Thoracic aorta (tissue), 2 donors: ENCODE measurements at regions not wholly inside any gene's neighbourhood (a gene's known extent, or its start where the extent isn't known, plus 50 kb on each side); places are given as distances from the start of the nearest gene placed in this dataset.
"Not testable (repeated sequence)": the region's sequence is repeated elsewhere in the genome, so short reads cannot be mapped to it uniquely, and the experiment has no call there.

Experiments
- ATAC-seq: fragments of 150-250 bp; one replicate; pipeline ENCODE4 v1.8.0; 2017; ENCODE audit warnings: low read depth; ENCODE audit not compliant: insufficient number of reproducible peaks, low FRiP score
- DNase-seq: peaks from one replicate; pipeline ENCODE4 v3.0.0-alpha.2; 2020; ENCODE audit warnings: low spot score
- H3K27ac ChIP-seq, 2 donors: fragments of 200-600 bp; sonication (generic); 1 replicate in 1 of 2; 2 replicates in 1 of 2; pipeline ENCODE4 v1.5.1; 2016; ENCODE audit warnings: mild to moderate bottlenecking in 2 of 2, moderate library complexity in 2 of 2
- H3K27me3 ChIP-seq: fragments of 200-600 bp; sonication (generic); replicated peaks from 2 replicates; pipeline ENCODE4 v1.6.0; 2016; ENCODE audit warnings: mild to moderate bottlenecking; ENCODE audit not compliant: insufficient read depth
- H3K36me3 ChIP-seq: fragments of 200-600 bp; sonication (generic); one replicate; pipeline ENCODE4 v1.5.1; 2016
- H3K4me1 ChIP-seq, 2 donors: fragments of 200-600 bp; sonication (generic); 1 replicate in 1 of 2; 2 replicates in 1 of 2; pipeline versions ENCODE4 v1.5.1 to v1.6.0; 2016; ENCODE audit warnings: low read depth in 2 of 2, mild to moderate bottlenecking in 1 of 2; ENCODE audit not compliant: control insufficient read depth in 1 of 2
- H3K4me3 ChIP-seq: fragments of 200-600 bp; sonication (generic); 2 replicates; pipeline ENCODE4 v1.5.1; 2016; ENCODE audit warnings: mild to moderate bottlenecking
- H3K9me3 ChIP-seq: fragments of 200-600 bp; sonication (generic); 2 replicates; pipeline ENCODE4 v1.5.1; 2016
- TF ChIP-seq, protein P1 (sequence below): fragments of 200-600 bp; sonication (generic); IDR thresholded peaks from one replicate; pipeline ENCODE4 v1.5.1; 2019; ENCODE audit warnings: antibody characterized with exemption

DNA sequence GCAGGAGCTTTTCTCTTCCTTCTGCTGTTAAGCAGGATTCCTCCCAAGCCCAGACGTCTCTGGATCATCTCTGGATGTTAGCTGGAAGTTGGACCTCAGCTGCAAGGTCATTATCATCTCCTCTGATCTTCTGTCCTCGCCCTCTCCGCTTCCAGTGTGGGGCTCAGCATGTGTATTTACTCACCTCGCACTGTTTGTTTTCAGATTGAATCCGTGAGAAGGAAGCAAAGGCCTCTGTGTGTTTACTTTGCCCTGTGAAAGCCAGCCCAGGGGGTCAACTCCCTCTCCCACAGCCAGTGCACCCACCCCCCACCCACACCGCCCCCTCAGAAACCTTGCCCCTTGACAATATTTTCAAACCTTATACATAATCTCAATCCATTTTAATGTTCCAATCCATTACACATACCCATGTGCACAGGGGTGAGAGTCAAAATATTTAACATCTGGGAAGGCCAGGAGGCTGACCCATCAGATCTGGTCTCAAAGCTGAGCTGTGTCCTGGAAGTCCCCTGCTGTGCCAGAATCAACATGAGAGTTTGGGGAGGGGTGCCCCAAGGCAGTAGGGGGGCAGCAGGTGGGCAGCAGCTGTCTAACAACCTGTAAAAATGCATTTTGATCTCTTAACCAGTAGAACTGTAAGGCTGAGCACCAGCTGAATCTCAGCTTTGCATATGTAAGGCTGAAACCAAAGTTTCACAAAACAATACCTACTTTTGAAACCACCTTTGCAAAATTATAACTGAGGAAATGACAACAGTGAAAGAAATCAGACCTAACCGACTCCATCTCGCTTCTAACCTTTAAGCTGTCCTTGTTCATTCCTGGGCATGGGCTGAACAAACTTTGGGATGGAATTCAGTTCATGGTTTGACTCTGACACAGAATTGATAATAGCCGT is 157.9 kb downstream of the ZNF664 start:
- TF ChIP-seq, protein P1, sequence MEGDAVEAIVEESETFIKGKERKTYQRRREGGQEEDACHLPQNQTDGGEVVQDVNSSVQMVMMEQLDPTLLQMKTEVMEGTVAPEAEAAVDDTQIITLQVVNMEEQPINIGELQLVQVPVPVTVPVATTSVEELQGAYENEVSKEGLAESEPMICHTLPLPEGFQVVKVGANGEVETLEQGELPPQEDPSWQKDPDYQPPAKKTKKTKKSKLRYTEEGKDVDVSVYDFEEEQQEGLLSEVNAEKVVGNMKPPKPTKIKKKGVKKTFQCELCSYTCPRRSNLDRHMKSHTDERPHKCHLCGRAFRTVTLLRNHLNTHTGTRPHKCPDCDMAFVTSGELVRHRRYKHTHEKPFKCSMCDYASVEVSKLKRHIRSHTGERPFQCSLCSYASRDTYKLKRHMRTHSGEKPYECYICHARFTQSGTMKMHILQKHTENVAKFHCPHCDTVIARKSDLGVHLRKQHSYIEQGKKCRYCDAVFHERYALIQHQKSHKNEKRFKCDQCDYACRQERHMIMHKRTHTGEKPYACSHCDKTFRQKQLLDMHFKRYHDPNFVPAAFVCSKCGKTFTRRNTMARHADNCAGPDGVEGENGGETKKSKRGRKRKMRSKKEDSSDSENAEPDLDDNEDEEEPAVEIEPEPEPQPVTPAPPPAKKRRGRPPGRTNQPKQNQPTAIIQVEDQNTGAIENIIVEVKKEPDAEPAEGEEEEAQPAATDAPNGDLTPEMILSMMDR = no peak
- Histone ChIP-seq H3K36me3 (no peaks in the 10 kb centered on the region), H3K4me1 (no peaks in the 10 kb centered on the region), H3K4me3 (no peak overlapping the region), H3K27me3 (no peaks in the 10 kb centered on the region), H3K27ac (no peak overlapping the region), H3K9me3 (no peaks in the 10 kb centered on the region)
- DNase-seq (no peak), ATAC-seq (no peak)

DNA sequence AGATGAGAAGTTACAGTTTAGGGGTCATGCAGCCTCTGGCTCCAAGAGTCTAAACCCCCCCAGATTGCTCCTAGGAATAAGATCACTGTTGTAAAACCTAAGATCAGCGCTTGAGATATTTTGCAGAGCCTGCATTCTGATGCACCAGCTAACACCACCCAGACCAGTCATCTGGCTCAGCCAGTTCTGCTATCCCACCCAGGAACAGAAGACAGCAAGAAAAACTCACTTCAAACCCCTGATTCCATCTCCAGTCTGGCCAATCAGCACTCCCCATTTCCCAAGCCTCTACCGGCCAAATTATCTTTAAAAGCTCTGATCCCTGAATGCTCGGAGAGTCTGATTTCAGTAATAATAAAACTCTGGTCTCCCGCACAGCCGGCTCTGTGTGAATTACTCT is 158.6 kb downstream of the ZNF664 start:
- H3K27ac ChIP-seq = no peak overlapping the region
- TF ChIP-seq, protein P1 = no peak
- H3K4me1 ChIP-seq = no peaks in the 10 kb centered on the region
- no peaks in the 10 kb centered on the region for H3K27me3 ChIP-seq
- no peak overlapping the region for H3K4me3 ChIP-seq
- no peaks in the 10 kb centered on the region for H3K36me3 ChIP-seq
- no peaks in the 10 kb centered on the region for H3K9me3 ChIP-seq
- ATAC-seq = no peak
- DNase-seq = no peak

DNA sequence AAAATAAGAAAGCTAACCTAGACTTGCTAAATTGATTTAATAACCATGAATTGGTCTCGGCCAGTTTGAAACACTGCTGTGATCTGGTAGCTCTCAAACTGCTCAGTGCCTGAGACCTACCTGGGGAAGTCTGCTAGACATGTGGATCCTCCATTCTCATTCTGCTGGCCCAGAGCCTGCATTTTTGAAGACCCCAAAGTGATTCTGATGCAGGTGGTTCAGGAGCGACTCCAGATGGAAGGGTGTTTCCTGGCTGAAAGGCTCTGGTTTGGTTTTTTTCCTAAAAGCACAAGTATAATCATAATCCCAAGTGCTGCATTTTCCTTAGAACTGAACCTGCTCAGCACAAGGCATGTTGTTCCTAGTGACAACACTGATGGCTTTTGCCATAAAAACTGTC is 159.5 kb downstream of the ZNF664 start:
- TF ChIP-seq, protein P1 = no peak
- Histone ChIP-seq H3K9me3 (no peaks in the 10 kb centered on the region), H3K36me3 (no peaks in the 10 kb centered on the region), H3K4me3 (no peak overlapping the region), H3K4me1 (no peaks in the 10 kb centered on the region), H3K27me3 (no peaks in the 10 kb centered on the region), H3K27ac (no peak overlapping the region)
- DNase-seq = no peak
- ATAC-seq = no peak

DNA sequence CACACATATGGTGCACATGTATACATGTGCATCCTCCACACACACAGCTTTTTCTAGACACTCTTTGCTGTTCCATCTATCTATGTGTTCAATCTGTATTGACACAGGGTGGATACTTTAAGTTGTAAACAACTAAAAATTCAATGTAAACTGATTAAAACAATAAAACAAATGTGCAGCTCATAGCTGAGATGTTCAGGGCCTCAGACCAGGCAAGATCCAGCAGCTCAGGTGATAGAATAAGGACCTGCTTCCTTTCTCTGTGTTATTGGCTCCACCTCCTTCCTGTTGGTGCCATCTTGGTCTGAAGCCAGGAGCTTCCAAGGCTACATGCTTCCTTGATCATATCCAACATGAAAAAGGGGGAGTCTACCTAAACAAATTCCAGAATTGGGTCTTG is 158.1 kb upstream of the RFLNA start:
- no peaks in the 10 kb centered on the region for H3K4me1 ChIP-seq
- no peak for DNase-seq
- no peak overlapping the region for H3K4me3 ChIP-seq

DNA sequence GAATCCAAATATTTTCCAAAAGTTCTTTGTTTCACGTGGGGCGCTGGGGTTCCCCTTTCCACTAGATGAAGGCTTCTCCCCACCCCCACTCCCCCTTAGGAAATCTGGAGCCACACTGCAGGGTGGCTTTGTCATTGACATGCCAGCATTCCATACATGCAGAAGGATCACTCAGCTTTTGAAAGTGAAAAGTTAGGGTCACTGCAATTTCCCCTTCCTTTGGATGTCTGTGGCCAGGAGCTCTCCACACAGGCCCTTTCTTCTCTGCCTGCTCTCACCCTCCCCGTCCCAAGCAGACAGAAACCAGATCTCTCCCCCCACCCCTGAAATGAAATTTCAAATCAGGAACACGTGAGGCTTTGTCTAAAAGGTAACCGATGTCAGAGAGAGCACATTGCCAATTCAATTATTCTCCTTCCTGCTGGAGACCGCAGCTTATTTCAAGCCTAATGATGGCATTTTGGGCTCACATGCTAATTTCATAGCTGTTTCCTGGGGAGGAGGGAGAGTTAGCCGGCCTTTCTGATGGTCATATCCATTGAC is 153.9 kb upstream of the RFLNA start:
- ATAC-seq = no peak
- Histone ChIP-seq H3K27me3 (no peaks in the 10 kb centered on the region), H3K4me3 (no peak overlapping the region), H3K36me3 (no peaks in the 10 kb centered on the region), H3K27ac (no peak overlapping the region), H3K4me1 (no peaks in the 10 kb centered on the region), H3K9me3 (no peaks in the 10 kb centered on the region)
- TF ChIP-seq, protein P1 = no peak
- no peak for DNase-seq

More for the DNA sequence above, 158.1 kb upstream of the RFLNA start:
- no peaks in the 10 kb centered on the region for H3K27me3 ChIP-seq
- ATAC-seq = no peak
- no peaks in the 10 kb centered on the region for H3K36me3 ChIP-seq
- H3K9me3 ChIP-seq = no peaks in the 10 kb centered on the region
- no peak overlapping the region for H3K27ac ChIP-seq
- TF ChIP-seq, protein P1 = no peak

DNA sequence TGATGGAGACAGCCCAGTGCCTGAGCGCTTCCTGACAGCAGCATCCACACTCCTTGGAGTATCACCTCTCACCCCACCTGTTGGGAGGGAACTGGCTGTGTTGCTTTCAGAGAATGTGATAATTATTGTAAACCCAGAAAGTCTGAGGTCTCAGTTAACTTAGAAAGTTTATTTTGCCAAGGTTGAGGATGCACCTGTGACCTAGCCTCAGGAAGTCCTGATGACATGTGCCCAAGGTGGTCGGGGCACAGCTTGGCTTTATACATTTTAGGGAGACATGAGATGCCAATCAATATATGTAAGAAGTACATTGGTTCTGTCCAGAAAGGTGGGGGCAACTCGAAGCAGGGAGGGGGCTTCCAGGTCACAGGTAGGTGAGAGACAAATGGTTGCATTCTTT is 153.3 kb upstream of the RFLNA start:
- H3K4me1 ChIP-seq, H3K36me3 ChIP-seq, H3K27ac ChIP-seq, H3K27me3 ChIP-seq, ATAC-seq, H3K9me3 ChIP-seq, DNase-seq, H3K4me3 ChIP-seq: not testable (repeated sequence)
